Right lung (tissue), 2 donors: ENCODE measurements at regions not wholly inside any gene's neighbourhood (a gene's known extent, or its start where the extent isn't known, plus 50 kb on each side); places are given as distances from the start of the nearest gene placed in this dataset.
"Not testable (repeated sequence)": the region's sequence is repeated elsewhere in the genome, so short reads cannot be mapped to it uniquely, and the experiment has no call there.

Experiments
- DNase-seq, 2 donors: peaks; one replicate each; pipeline ENCODE4 v3.0.0-alpha.2; 2013

- no peak for DNase-seq
These were observed 131.0 kb upstream of the TNRC6C start for GRCh38 chr17:77827511-77827910.

GRCh38 chr17:77828749-77829539 is 129.6 kb upstream of the TNRC6C start:
- no peak for DNase-seq

- DNase-seq = no peak
These were observed 128.4 kb upstream of the TNRC6C start for GRCh38 chr17:77829843-77830799.

GRCh38 chr17:77830816-77831473 is 127.6 kb upstream of the TNRC6C start:
- DNase-seq = no peak

GRCh38 chr17:77831474-77832179 is 126.9 kb upstream of the TNRC6C start:
- no peak for DNase-seq

- no peak for DNase-seq
These were observed 126.3 kb upstream of the TNRC6C start for GRCh38 chr17:77832180-77832560.

- no peak for DNase-seq
These were observed 124.7 kb upstream of the TNRC6C start for GRCh38 chr17:77833769-77834168.

- DNase-seq = no peak
These were observed 124.1 kb upstream of the TNRC6C start for GRCh38 chr17:77834170-77835115.

GRCh38 chr17:77836557-77837041 is 121.9 kb upstream of the TNRC6C start:
- no peak for DNase-seq

GRCh38 chr17:77837072-77837471 is 121.4 kb upstream of the TNRC6C start:
- DNase-seq = not testable (repeated sequence)

- DNase-seq = no peak
These were observed 120.6 kb upstream of the TNRC6C start for GRCh38 chr17:77837917-77838316.

- DNase-seq = no peak
These were observed 119.5 kb upstream of the TNRC6C start for GRCh38 chr17:77838748-77839697.

GRCh38 chr17:77839698-77840512 is 118.6 kb upstream of the TNRC6C start:
- no peak for DNase-seq

GRCh38 chr17:77840513-77841165 is 117.9 kb upstream of the TNRC6C start:
- no peak for DNase-seq

- DNase-seq = no peak
These were observed 116.6 kb upstream of the TNRC6C start for GRCh38 chr17:77841742-77842527.

GRCh38 chr17:77842528-77843147 is 115.9 kb upstream of the TNRC6C start:
- DNase-seq = no peak
